IPS-20b (cell line): ENCODE measurements at regions not wholly inside any gene's neighbourhood (a gene's known extent, or its start where the extent isn't known, plus 50 kb on each side); places are given as distances from the start of the nearest gene placed in this dataset.

Source experiments
- H3K27ac ChIP-seq: one replicate; pipeline ENCODE4 v1.5.1; 2013; ENCODE audit warnings: low read length
- H3K27me3 ChIP-seq: 2 replicates; pipeline ENCODE4 v1.6.1; 2013; ENCODE audit warnings: mild to moderate bottlenecking, low read length, inconsistent platforms; ENCODE audit not compliant: insufficient read depth
- H3K36me3 ChIP-seq: 2 replicates; pipeline ENCODE4 v1.6.1; 2013; ENCODE audit warnings: low read depth, mild to moderate bottlenecking, inconsistent platforms, low read length, moderate library complexity; ENCODE audit not compliant: insufficient read depth
- H3K4me1 ChIP-seq: 2 replicates; pipeline ENCODE4 v1.6.1; 2013; ENCODE audit warnings: mild to moderate bottlenecking, control low read depth, inconsistent platforms, low read length, moderate library complexity; ENCODE audit not compliant: insufficient read depth
- H3K4me3 ChIP-seq: 2 replicates; pipeline ENCODE4 v1.5.1; 2013; ENCODE audit warnings: mild to moderate bottlenecking, low read length, inconsistent platforms
- H3K9ac ChIP-seq: 2 replicates; pipeline ENCODE4 v1.6.1; 2013; ENCODE audit warnings: low read depth, mild to moderate bottlenecking, inconsistent platforms, low read length, moderate library complexity
- H3K9me3 ChIP-seq: 2 replicates; pipeline ENCODE4 v1.6.1; 2013; ENCODE audit warnings: mild to moderate bottlenecking, low read depth, low read length, inconsistent platforms; ENCODE audit not compliant: insufficient read depth

GRCh38 chr16:85169333-85170065, 57.2 kb upstream of the CIBAR2 start:
- peaks cover 25% of the 10 kb centered on the region for H3K4me1 ChIP-seq
- peak overlapping the region; percentile 48; the same call in 1 of the 2 replicates for H3K4me3 ChIP-seq
- H3K27ac ChIP-seq: no peak overlapping the region
- no peaks in the 10 kb centered on the region for H3K9me3 ChIP-seq
- H3K36me3 ChIP-seq: no peaks in the 10 kb centered on the region
- no peak overlapping the region for H3K9ac ChIP-seq
- peaks cover 48% of the 10 kb centered on the region for H3K27me3 ChIP-seq

- H3K4me3 ChIP-seq: peak overlapping the region; percentile 48; the same call in 1 of the 2 replicates
- H3K9ac ChIP-seq: no peak overlapping the region
- no peaks in the 10 kb centered on the region for H3K9me3 ChIP-seq
- no peak overlapping the region for H3K27ac ChIP-seq
- peaks cover 31% of the 10 kb centered on the region for H3K4me1 ChIP-seq
- no peaks in the 10 kb centered on the region for H3K36me3 ChIP-seq
- H3K27me3 ChIP-seq: peaks cover 48% of the 10 kb centered on the region
Observed at GRCh38 chr16:85170066-85170491, 57.8 kb upstream of the CIBAR2 start.

GRCh38 chr16:85170590-85171003, 58.3 kb upstream of the CIBAR2 start:
- H3K4me1 ChIP-seq: peaks cover 31% of the 10 kb centered on the region
- no peak overlapping the region for H3K27ac ChIP-seq
- H3K9ac ChIP-seq: no peak overlapping the region

GRCh38 chr16:85171004-85171758, 58.9 kb upstream of the CIBAR2 start:
- Histone ChIP-seq H3K36me3 (no peaks in the 10 kb centered on the region), H3K9me3 (no peaks in the 10 kb centered on the region), H3K4me3 (no peak overlapping the region), H3K9ac (no peak overlapping the region), H3K27ac (no peak overlapping the region), H3K27me3 (peaks cover 48% of the 10 kb centered on the region), H3K4me1 (peaks cover 31% of the 10 kb centered on the region)

More at GRCh38 chr16:85170590-85171003, 58.3 kb upstream of the CIBAR2 start:
- H3K4me3 ChIP-seq: peak overlapping the region; percentile 48; the same call in 1 of the 2 replicates
- no peaks in the 10 kb centered on the region for H3K36me3 ChIP-seq
- H3K27me3 ChIP-seq: peaks cover 48% of the 10 kb centered on the region
- H3K9me3 ChIP-seq: no peaks in the 10 kb centered on the region

- no peak overlapping the region for H3K9ac ChIP-seq
- no peaks in the 10 kb centered on the region for H3K9me3 ChIP-seq
- H3K4me1 ChIP-seq: peaks cover 31% of the 10 kb centered on the region
- peaks cover 43% of the 10 kb centered on the region for H3K27me3 ChIP-seq
- H3K27ac ChIP-seq: no peak overlapping the region
- H3K36me3 ChIP-seq: no peaks in the 10 kb centered on the region
- H3K4me3 ChIP-seq: peak overlapping the region; percentile 4
Observed at GRCh38 chr16:85171759-85172454, 59.6 kb upstream of the CIBAR2 start.

GRCh38 chr16:85172455-85173145, 60.3 kb upstream of the CIBAR2 start:
- Histone ChIP-seq H3K36me3 (no peaks in the 10 kb centered on the region), H3K9me3 (no peaks in the 10 kb centered on the region), H3K9ac (no peak overlapping the region), H3K4me3 (peak overlapping the region; percentile 4), H3K4me1 (peaks cover 31% of the 10 kb centered on the region), H3K27ac (no peak overlapping the region), H3K27me3 (peaks cover 37% of the 10 kb centered on the region)

- Histone ChIP-seq H3K27me3 (peaks cover 31% of the 10 kb centered on the region), H3K27ac (no peak overlapping the region), H3K4me1 (peaks cover 23% of the 10 kb centered on the region), H3K36me3 (no peaks in the 10 kb centered on the region), H3K9me3 (no peaks in the 10 kb centered on the region), H3K4me3 (no peak overlapping the region), H3K9ac (no peak overlapping the region)
Observed at GRCh38 chr16:85173146-85173980, 61.1 kb upstream of the CIBAR2 start.

GRCh38 chr16:85173981-85174751, 61.9 kb upstream of the CIBAR2 start:
- H3K9ac ChIP-seq: 0 out of 2 replicates have a peak overlapping the region, but pooled peaks have one; percentile 3
- H3K4me1 ChIP-seq: peaks cover 23% of the 10 kb centered on the region
- no peaks in the 10 kb centered on the region for H3K9me3 ChIP-seq
- H3K4me3 ChIP-seq: no peak overlapping the region
- peaks cover 28% of the 10 kb centered on the region for H3K27me3 ChIP-seq
- H3K36me3 ChIP-seq: no peaks in the 10 kb centered on the region
- no peak overlapping the region for H3K27ac ChIP-seq

- Histone ChIP-seq H3K4me1 (peaks cover 23% of the 10 kb centered on the region), H3K4me3 (no peak overlapping the region), H3K27me3 (peaks cover 23% of the 10 kb centered on the region), H3K36me3 (no peaks in the 10 kb centered on the region), H3K9me3 (no peaks in the 10 kb centered on the region), H3K27ac (no peak overlapping the region), H3K9ac (0 out of 2 replicates have a peak overlapping the region, but pooled peaks have one; percentile 3)
Observed at GRCh38 chr16:85174871-85175723, 62.8 kb upstream of the CIBAR2 start.
